NT2/D1 (cell line): ENCODE measurements at regions not wholly inside any gene's neighbourhood (a gene's known extent, or its start where the extent isn't known, plus 50 kb on each side); places are given as distances from the start of the nearest gene placed in this dataset.

Experiments
- DNase-seq: peaks from one replicate; pipeline ENCODE4 v3.0.0-alpha.2; 2011; ENCODE audit warnings: low read depth, low spot score
- H3K27me3 ChIP-seq: 2 replicates; pipeline ENCODE4 v1.6.0; 2011; ENCODE audit warnings: mild to moderate bottlenecking; ENCODE audit not compliant: insufficient read length, insufficient read depth
- H3K36me3 ChIP-seq: 2 replicates; pipeline ENCODE4 v1.6.1; 2011; ENCODE audit warnings: mild to moderate bottlenecking, low read length, mixed read lengths; ENCODE audit not compliant: insufficient read depth, insufficient read length
- H3K4me1 ChIP-seq: 2 replicates; pipeline ENCODE4 v1.5.1; 2011; ENCODE audit not compliant: insufficient read depth, insufficient read length
- H3K4me3 ChIP-seq: 2 replicates; pipeline ENCODE4 v1.5.1; 2011; ENCODE audit warnings: low read depth; ENCODE audit not compliant: insufficient read length
- H3K9ac ChIP-seq: 2 replicates; pipeline ENCODE4 v1.6.0; 2011; ENCODE audit warnings: low read depth; ENCODE audit not compliant: insufficient read length
- H3K9me3 ChIP-seq: 2 replicates; pipeline ENCODE4 v1.5.1; 2011; ENCODE audit warnings: mild to moderate bottlenecking, low read length; ENCODE audit not compliant: insufficient read depth
- SUZ12 ChIP-seq: IDR thresholded peaks from 2 replicates; pipeline ENCODE4 v1.6.1; 2011; ENCODE audit not compliant: insufficient read length, insufficient read depth; ENCODE audit errors: extremely low read depth
- YY1 ChIP-seq: IDR thresholded peaks from 2 replicates; pipeline ENCODE4 v1.6.1; 2011; ENCODE audit not compliant: insufficient read length, insufficient read depth
- ZNF274 ChIP-seq: IDR thresholded peaks from 2 replicates; pipeline ENCODE4 v1.6.1; 2011; ENCODE audit warnings: mild to moderate bottlenecking, low read depth, low read length

DNA sequence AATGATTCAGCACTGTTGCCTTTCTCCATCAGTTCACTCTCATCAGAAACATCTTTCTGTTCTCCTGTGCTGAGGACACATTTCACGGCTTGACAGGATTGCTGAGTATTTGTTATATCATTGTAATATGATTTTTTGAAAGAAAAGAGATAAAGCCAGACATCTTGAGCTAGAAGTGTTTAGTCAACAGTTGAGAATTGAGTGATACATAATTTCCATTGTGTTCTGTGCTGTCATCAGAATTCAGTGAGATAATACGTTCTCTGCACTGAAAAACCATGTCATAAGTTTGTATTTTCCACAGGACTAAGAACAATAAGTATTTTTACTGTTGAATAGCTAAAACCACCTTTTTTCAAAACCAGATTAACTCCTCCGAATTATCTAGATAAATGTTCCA is 50.2 kb upstream of the GPRIN3 start:
- Histone ChIP-seq H3K36me3 (no peaks in the 10 kb centered on the region), H3K9me3 (no peaks in the 10 kb centered on the region), H3K4me1 (no peaks in the 10 kb centered on the region), H3K4me3 (no peak overlapping the region), H3K27me3 (no peaks in the 10 kb centered on the region), H3K9ac (no peak overlapping the region)
- TF ChIP-seq ZNF274 (no peak), YY1 (no peak), SUZ12 (no peak)
- no peak for DNase-seq
